ENCODE measurements at regions not wholly inside any gene's neighbourhood (a gene's known extent, or its start where the extent isn't known, plus 50 kb on each side); places are given as distances from the start of the nearest gene placed in this dataset.

DNA sequence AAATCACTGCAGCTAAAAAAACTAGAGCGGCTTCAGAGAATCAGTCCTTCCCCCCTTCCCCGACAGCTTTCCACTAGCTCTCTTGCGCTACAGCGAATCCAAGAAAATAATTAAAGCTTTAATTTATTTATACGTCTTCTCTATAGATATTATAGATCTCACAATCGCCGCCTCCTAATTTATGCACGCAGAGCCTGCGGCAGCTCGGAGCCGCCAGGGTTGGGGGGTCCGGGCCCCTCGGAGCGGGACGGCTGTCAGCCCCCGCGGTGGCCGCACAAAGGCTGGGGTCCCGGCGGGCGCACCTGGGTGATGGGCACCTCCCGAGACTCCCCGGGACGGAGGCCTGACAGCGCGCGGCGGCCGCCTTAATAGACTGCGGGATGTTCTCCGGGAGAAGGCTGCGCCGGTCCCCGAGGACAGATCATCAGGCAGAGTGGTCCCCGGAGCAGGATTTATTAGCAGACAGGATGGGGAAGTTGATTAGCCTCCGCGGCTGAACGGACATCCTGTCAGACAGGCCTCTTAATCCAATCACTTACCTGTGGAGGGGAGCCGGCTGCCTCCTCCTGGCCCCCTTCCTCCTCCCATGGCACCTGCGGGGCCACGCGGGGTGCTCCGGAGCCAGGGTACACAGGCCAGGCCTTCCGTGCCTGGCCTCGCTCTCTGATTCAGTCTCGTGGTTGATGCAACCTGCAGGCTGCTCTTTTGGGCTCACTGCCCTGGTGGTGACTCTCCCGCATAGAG lies 166.8 kb downstream of the MELK start:
- Histone ChIP-seq H3K4me2 (ENCODE audit: low read length) (no peak overlapping the region), H3K4me3 (ENCODE audit: low read length) (no peak overlapping the region), H3K27ac (ENCODE audit: low read length) (no peak overlapping the region), H3K9me3 (ENCODE audit: insufficient read depth, low read length) (no peaks in the 10 kb centered on the region), H3K9ac (ENCODE audit: low read length) (no peak overlapping the region), H2AFZ (ENCODE audit: low read depth, low read length) (no peak overlapping the region), H3K27me3 (ENCODE audit: low read depth, low read length) (peaks cover 7% of the 10 kb centered on the region; the same call in 1 of the 2 replicates), H3K36me3 (replicated peaks; ENCODE audit: low read depth, low read length) (no peaks in the 10 kb centered on the region), H3K79me2 (ENCODE audit: low read length) (no peaks in the 10 kb centered on the region), H3K4me1 (ENCODE audit: low read length) (no peaks in the 10 kb centered on the region), H4K20me1 (ENCODE audit: insufficient read depth, low read length) (no peaks in the 10 kb centered on the region)
- TF ChIP-seq EZH2phosphoT487 (IDR thresholded peaks at IDR 0.05; ENCODE audit: low read depth): no peak
- TF ChIP-seq, protein P1, sequence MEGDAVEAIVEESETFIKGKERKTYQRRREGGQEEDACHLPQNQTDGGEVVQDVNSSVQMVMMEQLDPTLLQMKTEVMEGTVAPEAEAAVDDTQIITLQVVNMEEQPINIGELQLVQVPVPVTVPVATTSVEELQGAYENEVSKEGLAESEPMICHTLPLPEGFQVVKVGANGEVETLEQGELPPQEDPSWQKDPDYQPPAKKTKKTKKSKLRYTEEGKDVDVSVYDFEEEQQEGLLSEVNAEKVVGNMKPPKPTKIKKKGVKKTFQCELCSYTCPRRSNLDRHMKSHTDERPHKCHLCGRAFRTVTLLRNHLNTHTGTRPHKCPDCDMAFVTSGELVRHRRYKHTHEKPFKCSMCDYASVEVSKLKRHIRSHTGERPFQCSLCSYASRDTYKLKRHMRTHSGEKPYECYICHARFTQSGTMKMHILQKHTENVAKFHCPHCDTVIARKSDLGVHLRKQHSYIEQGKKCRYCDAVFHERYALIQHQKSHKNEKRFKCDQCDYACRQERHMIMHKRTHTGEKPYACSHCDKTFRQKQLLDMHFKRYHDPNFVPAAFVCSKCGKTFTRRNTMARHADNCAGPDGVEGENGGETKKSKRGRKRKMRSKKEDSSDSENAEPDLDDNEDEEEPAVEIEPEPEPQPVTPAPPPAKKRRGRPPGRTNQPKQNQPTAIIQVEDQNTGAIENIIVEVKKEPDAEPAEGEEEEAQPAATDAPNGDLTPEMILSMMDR (IDR thresholded peaks at IDR 0.05; ENCODE audit: low read depth, low read length): no peak

DNA sequence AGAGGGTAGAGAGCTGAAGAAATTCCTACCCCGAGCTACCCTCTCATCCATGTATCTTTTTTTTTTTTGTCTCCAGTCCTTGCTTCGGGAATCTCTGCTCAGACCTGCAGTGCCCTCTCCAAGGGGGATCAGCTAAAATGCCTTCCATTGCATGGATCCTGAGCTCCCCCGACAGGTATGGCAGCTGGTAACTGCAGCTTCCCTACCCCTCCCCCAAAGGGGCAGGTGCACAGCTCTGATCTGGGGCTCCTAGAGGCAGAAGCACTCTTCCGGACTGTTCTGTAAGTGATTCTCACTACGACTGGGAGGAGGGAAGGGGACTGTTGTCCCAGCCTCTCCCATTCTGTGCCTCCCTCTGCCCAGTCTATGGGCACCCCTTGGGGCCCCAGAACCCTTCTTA lies 169.6 kb downstream of the MELK start:
- no peaks in the 10 kb centered on the region for H3K4me1 ChIP-seq (ENCODE audit: low read length)
- no peaks in the 10 kb centered on the region for H3K9me3 ChIP-seq (ENCODE audit: insufficient read depth, low read length)
- H2AFZ ChIP-seq (ENCODE audit: low read depth, low read length): no peak overlapping the region
- H3K36me3 ChIP-seq (replicated peaks; ENCODE audit: low read depth, low read length): no peaks in the 10 kb centered on the region
- no peaks in the 10 kb centered on the region for H3K79me2 ChIP-seq (ENCODE audit: low read length)
- H3K27me3 ChIP-seq (ENCODE audit: low read depth, low read length): peaks cover 12% of the 10 kb centered on the region; the same call in 1 of the 2 replicates
- no peak overlapping the region for H3K27ac ChIP-seq (ENCODE audit: low read length)
- no peak overlapping the region for H3K4me2 ChIP-seq (ENCODE audit: low read length)
- H4K20me1 ChIP-seq (ENCODE audit: insufficient read depth, low read length): no peaks in the 10 kb centered on the region
- H3K9ac ChIP-seq (ENCODE audit: low read length): no peak overlapping the region
- H3K4me3 ChIP-seq (ENCODE audit: low read length): no peak overlapping the region
- TF ChIP-seq EZH2phosphoT487 (IDR thresholded peaks at IDR 0.05; ENCODE audit: low read depth): no peak
- TF ChIP-seq, protein P1 (IDR thresholded peaks at IDR 0.05; ENCODE audit: low read depth, low read length): no peak

DNA sequence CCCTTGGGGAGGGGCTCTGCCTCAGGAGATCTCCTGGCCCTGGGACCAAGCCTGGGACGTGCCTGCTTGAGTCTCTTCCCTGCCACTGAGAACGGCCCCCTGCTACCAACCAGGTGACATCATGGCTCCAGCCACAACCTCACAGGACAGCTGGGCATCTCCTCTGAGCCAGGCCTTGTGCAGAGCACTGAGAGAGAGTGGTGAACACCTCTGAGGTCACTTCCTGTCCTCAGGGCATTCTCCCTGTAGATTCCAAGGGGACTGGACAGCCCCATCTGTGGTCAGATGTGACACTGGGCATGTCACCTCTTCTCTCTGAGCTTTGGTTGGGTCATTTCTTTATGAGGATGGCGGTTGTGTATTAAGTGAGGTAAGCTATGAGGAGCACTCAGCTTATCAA lies 172.0 kb downstream of the MELK start:
- H3K4me3 ChIP-seq (ENCODE audit: low read length): no peak overlapping the region
- H3K4me2 ChIP-seq (ENCODE audit: low read length): no peak overlapping the region
- H4K20me1 ChIP-seq (ENCODE audit: insufficient read depth, low read length): no peaks in the 10 kb centered on the region
- no peak overlapping the region for H3K9ac ChIP-seq (ENCODE audit: low read length)
- no peaks in the 10 kb centered on the region for H3K79me2 ChIP-seq (ENCODE audit: low read length)
- H3K27ac ChIP-seq (ENCODE audit: low read length): no peak overlapping the region
- peaks cover 6% of the 10 kb centered on the region for H3K4me1 ChIP-seq (ENCODE audit: low read length)
- peaks cover 14% of the 10 kb centered on the region; the same call in 1 of the 2 replicates for H3K27me3 ChIP-seq (ENCODE audit: low read depth, low read length)
- no peak overlapping the region for H2AFZ ChIP-seq (ENCODE audit: low read depth, low read length)
- peaks cover 1% of the 10 kb centered on the region; the same call in 1 of the 2 replicates for H3K9me3 ChIP-seq (ENCODE audit: insufficient read depth, low read length)
- no peaks in the 10 kb centered on the region for H3K36me3 ChIP-seq (replicated peaks; ENCODE audit: low read depth, low read length)
- no peak for TF ChIP-seq EZH2phosphoT487 (IDR thresholded peaks at IDR 0.05; ENCODE audit: low read depth)
- TF ChIP-seq, protein P1 (IDR thresholded peaks at IDR 0.05; ENCODE audit: low read depth, low read length): no peak

DNA sequence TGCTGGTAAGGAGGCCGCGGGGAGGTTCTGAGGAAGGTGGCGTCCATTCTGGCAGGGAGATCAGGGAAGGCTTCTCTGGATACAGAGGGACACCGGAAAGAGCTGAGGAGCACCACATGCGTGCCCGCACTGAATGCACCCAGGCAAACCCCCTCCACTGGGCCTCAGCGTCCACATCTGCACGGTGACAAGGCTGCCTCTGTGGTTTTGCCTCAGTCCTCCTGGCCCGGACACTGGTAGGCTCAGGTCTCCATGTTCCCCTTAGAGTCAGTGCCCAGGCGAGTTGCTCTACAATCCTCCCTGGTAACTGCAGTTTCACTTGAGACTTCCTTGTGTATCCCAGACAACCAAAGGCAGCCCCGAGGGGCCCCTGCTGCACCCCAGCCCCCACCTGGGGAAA lies 173.3 kb downstream of the MELK start:
- Histone ChIP-seq H2AFZ (ENCODE audit: low read depth, low read length) (no peak overlapping the region), H3K79me2 (ENCODE audit: low read length) (no peaks in the 10 kb centered on the region), H4K20me1 (ENCODE audit: insufficient read depth, low read length) (no peaks in the 10 kb centered on the region), H3K4me1 (ENCODE audit: low read length) (peaks cover 10% of the 10 kb centered on the region), H3K36me3 (replicated peaks; ENCODE audit: low read depth, low read length) (no peaks in the 10 kb centered on the region), H3K9me3 (ENCODE audit: insufficient read depth, low read length) (peaks cover 11% of the 10 kb centered on the region; the same call in 1 of the 2 replicates), H3K27ac (ENCODE audit: low read length) (no peak overlapping the region), H3K4me3 (ENCODE audit: low read length) (no peak overlapping the region), H3K27me3 (ENCODE audit: low read depth, low read length) (peaks cover 14% of the 10 kb centered on the region; the same call in 1 of the 2 replicates), H3K9ac (ENCODE audit: low read length) (no peak overlapping the region), H3K4me2 (ENCODE audit: low read length) (no peak overlapping the region)
- TF ChIP-seq EZH2phosphoT487 (IDR thresholded peaks at IDR 0.05; ENCODE audit: low read depth): no peak
- TF ChIP-seq, protein P1 (IDR thresholded peaks at IDR 0.05; ENCODE audit: low read depth, low read length): no peak

Data from OCI-LY3 (cell line).